Panc1 (cell line): ENCODE measurements at regions not wholly inside any gene's neighbourhood (a gene's known extent, or its start where the extent isn't known, plus 50 kb on each side); places are given as distances from the start of the nearest gene placed in this dataset.

Source experiments
- ATAC-seq: fragments of 200-7000 bp; cut with Tn5 transposase; 2 replicates; pipeline ENCODE4 v1.9.1; 2020; ENCODE audit warnings: mild to moderate bottlenecking, moderate library complexity
- BruUV-seq: library from RNA; stranded (reverse); fragments of 400-500 nt; replicated peaks from 2 replicates; lab custom pipeline; 2021; lab: Mats Ljungman, UMichigan
- CTCF ChIA-PET: fragments of 300-600 bp; sonication (Branson Sonifier 250); formaldehyde crosslinking; loops from one replicate; lab custom pipeline; 2022; ENCODE audit warnings: antibody characterized with exemption; lab: Charles Lee
- POLR2A ChIA-PET: fragments of 300-600 bp; sonication (Branson Sonifier 250); formaldehyde crosslinking; loops from one replicate; lab custom pipeline; 2022; ENCODE audit warnings: antibody characterized with exemption; lab: Charles Lee
- DNase-seq: peaks from one replicate; pipeline ENCODE4 v3.0.0-alpha.2; 2010; ENCODE audit warnings: low read depth, low spot score
- H3K27ac ChIP-seq: 2 replicates; pipeline ENCODE4 v1.5.1; 2011; ENCODE audit warnings: mild to moderate bottlenecking, low read length, inconsistent platforms
- H3K27me3 ChIP-seq: fragments of 200-500 bp; sonication (Bioruptor generic); 2 replicates; pipeline ENCODE4 v1.6.0; 2014; ENCODE audit warnings: low read length, inconsistent platforms; ENCODE audit not compliant: control insufficient read depth, insufficient read depth
- H3K36me3 ChIP-seq: fragments of 200-500 bp; sonication (Bioruptor generic); 2 replicates; pipeline ENCODE4 v1.5.1; 2014; ENCODE audit warnings: inconsistent platforms, mild to moderate bottlenecking, low read length, moderate library complexity; ENCODE audit not compliant: control insufficient read depth, insufficient read depth
- H3K4me1 ChIP-seq: 2 replicates; pipeline ENCODE4 v1.5.1; 2011; ENCODE audit warnings: inconsistent platforms, mild to moderate bottlenecking, low read length, moderate library complexity; ENCODE audit not compliant: control insufficient read depth, insufficient read depth
- H3K4me3 ChIP-seq, 2 experiments: 2 replicates each; pipeline ENCODE4 v1.5.1; 2011 to 2012; ENCODE audit warnings: low read depth in 2 of 2, low read length in 2 of 2, mild to moderate bottlenecking in 2 of 2, inconsistent platforms in 1 of 2, moderate library complexity in 1 of 2
- H3K9me3 ChIP-seq: fragments of 200-500 bp; sonication (Bioruptor generic); 2 replicates; pipeline ENCODE4 v1.5.1; 2014; ENCODE audit warnings: low read depth, mild to moderate bottlenecking, inconsistent platforms, low read length, moderate library complexity; ENCODE audit not compliant: control insufficient read depth, insufficient read depth
- POLR2AphosphoS5 ChIP-seq: IDR thresholded peaks from 2 replicates; pipeline ENCODE4 v1.6.1; 2012; ENCODE audit warnings: mild to moderate bottlenecking, low read depth, low read length, moderate library complexity
- SIN3A ChIP-seq: IDR thresholded peaks from 2 replicates; pipeline ENCODE4 v1.6.1; 2012; ENCODE audit warnings: low read depth, mild to moderate bottlenecking, low read length, moderate library complexity, borderline replicate concordance; ENCODE audit not compliant: insufficient read depth
- TCF7L2 ChIP-seq: IDR thresholded peaks from 2 replicates; pipeline ENCODE4 v1.6.1; 2011; ENCODE audit warnings: mild to moderate bottlenecking, low read depth, low read length, inconsistent platforms
- in situ Hi-C: cut with HindIII; loops from 2 replicates; pipeline ENCODE4 v1.10.0; 2016; ENCODE audit warnings: low sequenced_read_pairs, low pct_unique_long_range_greater_than_20kb
- intact Hi-C: fragments of 100-400 bp; cut with micrococcal nuclease; formaldehyde crosslinking; loops from one replicate; pipeline ENCODE4 v1.10.0; 2022; ENCODE audit not compliant: unreplicated experiment
- TF ChIP-seq, protein P1 (sequence below), 2 experiments: IDR thresholded peaks; 2 replicates each; pipeline ENCODE4 v1.6.1; 2011 to 2012; ENCODE audit warnings: low read depth in 2 of 2, control low read depth in 1 of 2, low read length in 1 of 2, mild to moderate bottlenecking in 1 of 2, moderate library complexity in 1 of 2; ENCODE audit not compliant: insufficient read depth in 1 of 2
- TF ChIP-seq, protein P2 (sequence below): fragments of 450-650 bp; IDR thresholded peaks from 2 replicates; pipeline ENCODE4 v1.5.1; 2017; ENCODE audit warnings: mild to moderate bottlenecking

DNA sequence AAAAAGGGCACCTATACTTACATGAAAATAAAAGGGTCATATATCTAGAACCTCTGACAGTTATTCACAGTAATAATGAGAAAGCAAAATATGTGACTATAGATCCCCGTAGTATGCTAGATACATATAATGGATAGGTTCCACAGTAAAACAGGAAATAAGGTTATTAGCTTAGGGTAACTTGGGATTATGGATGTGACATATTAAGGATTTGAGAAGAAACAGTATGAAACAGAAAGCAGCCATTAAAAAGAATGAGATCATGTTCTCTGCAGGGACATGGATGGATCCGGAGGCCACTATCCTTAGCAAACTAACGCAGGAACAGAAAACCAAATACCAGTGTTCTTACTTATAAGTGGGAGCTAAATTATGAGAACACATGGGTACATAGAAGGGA is 1547.3 kb downstream of the BRINP3 start:
- in situ Hi-C loops (no loop called here), intact Hi-C loops (no loop called here)
- no peaks in the 10 kb centered on the region for H3K27me3 ChIP-seq
- ChIA-PET CTCF (no interaction called here), POLR2A (no interaction called here)
- H3K27ac ChIP-seq, result no peak overlapping the region
- H3K4me1 ChIP-seq, result no peaks in the 10 kb centered on the region
- no peak for TF ChIP-seq TCF7L2
- no peak for TF ChIP-seq SIN3A
- H3K9me3 ChIP-seq, result no peaks in the 10 kb centered on the region
- no peaks in the 10 kb centered on the region for H3K36me3 ChIP-seq
- DNase-seq, result no peak
- no peak for ATAC-seq
- BruUV-seq, result no TSS peak
- H3K4me3 ChIP-seq, result no peak overlapping the region

DNA sequence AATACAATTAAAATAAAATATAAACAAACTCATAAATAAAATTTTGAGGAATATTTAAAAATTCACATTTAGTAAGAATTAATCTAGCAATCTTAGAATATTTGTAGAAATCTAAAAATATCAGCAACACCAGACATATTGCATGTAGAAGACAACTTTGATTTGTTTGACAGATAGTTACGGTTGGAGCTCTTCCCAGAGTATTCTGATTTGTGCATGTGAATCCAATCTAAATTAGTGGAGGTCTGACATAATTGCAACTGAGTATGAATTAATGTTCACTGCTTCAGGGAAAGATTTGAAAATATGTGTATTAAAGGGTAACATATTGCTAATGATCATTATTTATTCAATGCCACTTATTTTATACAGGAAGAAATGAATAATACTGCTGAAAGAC is 1546.2 kb downstream of the BRINP3 start:
- ChIA-PET CTCF (no interaction called here), POLR2A (no interaction called here)
- in situ Hi-C loops, result no loop called here
- no peak overlapping the region for H3K27ac ChIP-seq
- BruUV-seq, result no TSS peak
- DNase-seq, result no peak
- no peaks in the 10 kb centered on the region for H3K27me3 ChIP-seq
- intact Hi-C loops, result no loop called here
- H3K36me3 ChIP-seq, result no peaks in the 10 kb centered on the region
- ATAC-seq, result no peak
- H3K9me3 ChIP-seq, result no peaks in the 10 kb centered on the region
- H3K4me1 ChIP-seq, result no peaks in the 10 kb centered on the region
- TF ChIP-seq, protein P1, sequence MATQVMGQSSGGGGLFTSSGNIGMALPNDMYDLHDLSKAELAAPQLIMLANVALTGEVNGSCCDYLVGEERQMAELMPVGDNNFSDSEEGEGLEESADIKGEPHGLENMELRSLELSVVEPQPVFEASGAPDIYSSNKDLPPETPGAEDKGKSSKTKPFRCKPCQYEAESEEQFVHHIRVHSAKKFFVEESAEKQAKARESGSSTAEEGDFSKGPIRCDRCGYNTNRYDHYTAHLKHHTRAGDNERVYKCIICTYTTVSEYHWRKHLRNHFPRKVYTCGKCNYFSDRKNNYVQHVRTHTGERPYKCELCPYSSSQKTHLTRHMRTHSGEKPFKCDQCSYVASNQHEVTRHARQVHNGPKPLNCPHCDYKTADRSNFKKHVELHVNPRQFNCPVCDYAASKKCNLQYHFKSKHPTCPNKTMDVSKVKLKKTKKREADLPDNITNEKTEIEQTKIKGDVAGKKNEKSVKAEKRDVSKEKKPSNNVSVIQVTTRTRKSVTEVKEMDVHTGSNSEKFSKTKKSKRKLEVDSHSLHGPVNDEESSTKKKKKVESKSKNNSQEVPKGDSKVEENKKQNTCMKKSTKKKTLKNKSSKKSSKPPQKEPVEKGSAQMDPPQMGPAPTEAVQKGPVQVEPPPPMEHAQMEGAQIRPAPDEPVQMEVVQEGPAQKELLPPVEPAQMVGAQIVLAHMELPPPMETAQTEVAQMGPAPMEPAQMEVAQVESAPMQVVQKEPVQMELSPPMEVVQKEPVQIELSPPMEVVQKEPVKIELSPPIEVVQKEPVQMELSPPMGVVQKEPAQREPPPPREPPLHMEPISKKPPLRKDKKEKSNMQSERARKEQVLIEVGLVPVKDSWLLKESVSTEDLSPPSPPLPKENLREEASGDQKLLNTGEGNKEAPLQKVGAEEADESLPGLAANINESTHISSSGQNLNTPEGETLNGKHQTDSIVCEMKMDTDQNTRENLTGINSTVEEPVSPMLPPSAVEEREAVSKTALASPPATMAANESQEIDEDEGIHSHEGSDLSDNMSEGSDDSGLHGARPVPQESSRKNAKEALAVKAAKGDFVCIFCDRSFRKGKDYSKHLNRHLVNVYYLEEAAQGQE (IDR thresholded peaks at IDR 0.05; ENCODE audit: insufficient read depth in 1 of 2, low read depth in 2 of 2, low read length in 1 of 2), result no peak
- TF ChIP-seq, protein P2, sequence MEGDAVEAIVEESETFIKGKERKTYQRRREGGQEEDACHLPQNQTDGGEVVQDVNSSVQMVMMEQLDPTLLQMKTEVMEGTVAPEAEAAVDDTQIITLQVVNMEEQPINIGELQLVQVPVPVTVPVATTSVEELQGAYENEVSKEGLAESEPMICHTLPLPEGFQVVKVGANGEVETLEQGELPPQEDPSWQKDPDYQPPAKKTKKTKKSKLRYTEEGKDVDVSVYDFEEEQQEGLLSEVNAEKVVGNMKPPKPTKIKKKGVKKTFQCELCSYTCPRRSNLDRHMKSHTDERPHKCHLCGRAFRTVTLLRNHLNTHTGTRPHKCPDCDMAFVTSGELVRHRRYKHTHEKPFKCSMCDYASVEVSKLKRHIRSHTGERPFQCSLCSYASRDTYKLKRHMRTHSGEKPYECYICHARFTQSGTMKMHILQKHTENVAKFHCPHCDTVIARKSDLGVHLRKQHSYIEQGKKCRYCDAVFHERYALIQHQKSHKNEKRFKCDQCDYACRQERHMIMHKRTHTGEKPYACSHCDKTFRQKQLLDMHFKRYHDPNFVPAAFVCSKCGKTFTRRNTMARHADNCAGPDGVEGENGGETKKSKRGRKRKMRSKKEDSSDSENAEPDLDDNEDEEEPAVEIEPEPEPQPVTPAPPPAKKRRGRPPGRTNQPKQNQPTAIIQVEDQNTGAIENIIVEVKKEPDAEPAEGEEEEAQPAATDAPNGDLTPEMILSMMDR, result no peak
- TF ChIP-seq POLR2AphosphoS5 (no peak), TCF7L2 (no peak), SIN3A (no peak)
- H3K4me3 ChIP-seq, result no peak overlapping the region

DNA sequence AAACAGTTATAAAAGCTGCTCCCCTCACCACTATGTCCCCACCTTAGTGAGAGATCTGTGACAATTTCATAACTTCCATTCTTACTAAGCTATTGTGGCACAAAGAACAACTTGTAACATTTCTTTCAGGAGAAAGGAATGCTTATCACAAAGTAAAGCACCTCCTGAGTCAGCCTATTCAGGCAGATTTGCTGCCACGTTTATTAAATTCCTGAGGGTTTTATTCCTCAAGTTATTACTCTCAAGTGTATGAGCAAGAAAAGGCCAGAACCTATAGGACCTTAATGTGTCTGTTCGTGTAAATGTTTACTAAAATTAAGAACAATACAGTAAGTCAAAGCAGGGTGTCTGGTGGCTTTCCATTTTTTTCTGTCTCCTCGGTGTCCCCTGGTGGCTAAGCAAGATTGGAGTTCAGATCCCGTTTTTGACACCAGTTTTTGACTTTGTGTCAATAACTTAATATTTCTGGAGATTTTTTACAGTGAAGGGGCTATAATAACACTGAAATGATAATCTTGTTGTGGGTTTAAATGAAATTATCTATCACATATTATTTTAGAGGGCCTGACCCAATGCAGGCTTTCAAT is 1539.6 kb downstream of the BRINP3 start:
- in situ Hi-C loops, result no loop called here
- ATAC-seq, result no peak
- peak; percentile 12 for DNase-seq
- ChIA-PET POLR2A (no interaction called here), CTCF (no interaction called here)
- TF ChIP-seq POLR2AphosphoS5, result no peak
- TF ChIP-seq, protein P2, result peak; percentile 44; the same call in 1 of the 2 replicates
- no peak for TF ChIP-seq TCF7L2
- TF ChIP-seq, protein P1 (IDR thresholded peaks at IDR 0.05; ENCODE audit: insufficient read depth in 1 of 2, low read depth in 2 of 2, low read length in 1 of 2), result no peak
- TF ChIP-seq SIN3A, result no peak
- H3K36me3 ChIP-seq, result no peaks in the 10 kb centered on the region
- H3K4me1 ChIP-seq, result no peaks in the 10 kb centered on the region
- no TSS peak for BruUV-seq
- H3K27ac ChIP-seq, result no peak overlapping the region
- intact Hi-C loops, result no loop called here
- H3K4me3 ChIP-seq, result no peak overlapping the region
- H3K27me3 ChIP-seq, result no peaks in the 10 kb centered on the region
- no peaks in the 10 kb centered on the region for H3K9me3 ChIP-seq
